H1 (cell line): ENCODE measurements at regions not wholly inside any gene's neighbourhood (a gene's known extent, or its start where the extent isn't known, plus 50 kb on each side); places are given as distances from the start of the nearest gene placed in this dataset.

Experiments
- CTCF ChIA-PET: fragments of 300-600 bp; sonication (Branson Sonifier 250); formaldehyde crosslinking; loops from one replicate; lab custom pipeline; 2021; ENCODE audit not compliant: partially characterized antibody; lab: Charles Lee
- POLR2A ChIA-PET: fragments of 300-600 bp; sonication (Branson Sonifier 250); formaldehyde crosslinking; loops from one replicate; lab custom pipeline; 2021; ENCODE audit warnings: inconsistent platforms; ENCODE audit not compliant: partially characterized antibody; lab: Charles Lee
- DNase-seq, 2 experiments: peaks; one replicate each; pipeline versions ENCODE4 v3.0.0 to v3.0.0-alpha.2; 2010 to 2022; ENCODE audit warnings: low spot score in 2 of 2, low read depth in 1 of 2, mixed read lengths in 1 of 2
- FAIRE-seq: peaks from 2 replicates; lab custom pipeline; 2011; peaks lifted over from hg19 to GRCh38; lab: Jason Lieb, UNC
- H2AFZ ChIP-seq: 2 replicates; pipeline ENCODE4 v1.8.1; 2012; ENCODE audit warnings: low read length, inconsistent platforms
- H2AK5ac ChIP-seq: 2 replicates; pipeline ENCODE4 v1.6.1; 2013; ENCODE audit warnings: low read depth, low read length
- H2BK120ac ChIP-seq: replicated peaks from 2 replicates; pipeline ENCODE3; 2013; ENCODE audit warnings: low read depth, low read length, inconsistent platforms
- H2BK12ac ChIP-seq: 2 replicates; pipeline ENCODE4 v1.6.1; 2013; ENCODE audit warnings: low read depth, low read length
- H2BK15ac ChIP-seq: 2 replicates; pipeline ENCODE4 v1.6.1; 2013; ENCODE audit warnings: low read length
- H2BK20ac ChIP-seq: 2 replicates; pipeline ENCODE4 v1.6.1; 2013; ENCODE audit warnings: low read length
- H2BK5ac ChIP-seq: 2 replicates; pipeline ENCODE4 v1.6.1; 2013; ENCODE audit warnings: low read depth, low read length
- H3K14ac ChIP-seq: 2 replicates; pipeline ENCODE4 v1.6.1; 2013; ENCODE audit warnings: inconsistent platforms; ENCODE audit not compliant: insufficient read length
- H3K18ac ChIP-seq: 2 replicates; pipeline ENCODE4 v1.6.1; 2013; ENCODE audit warnings: low read length; ENCODE audit errors: extremely low read depth
- H3K23ac ChIP-seq: 2 replicates; pipeline ENCODE4 v1.6.1; 2013; ENCODE audit warnings: inconsistent platforms; ENCODE audit not compliant: insufficient read length
- H3K23me2 ChIP-seq: 2 replicates; pipeline ENCODE4 v1.6.1; 2013; ENCODE audit warnings: low read depth, low read length
- H3K27ac ChIP-seq: 2 replicates; pipeline ENCODE4 v1.6.1; 2011; ENCODE audit warnings: low read depth, low read length, inconsistent platforms
- H3K27me3 ChIP-seq, 4 experiments: replicated peaks in 1 of 4; 1 replicate in 1 of 4; 2 replicates in 3 of 4; pipeline versions ENCODE4 v1.6.1 to v1.8.1; 2011 to 2013; ENCODE audit warnings: low read length in 3 of 4, mild to moderate bottlenecking in 3 of 4, inconsistent platforms in 2 of 4, mixed read lengths in 2 of 4, moderate library complexity in 1 of 4; ENCODE audit not compliant: control insufficient read depth in 3 of 4, insufficient read depth in 3 of 4; ENCODE audit errors: extremely low read depth in 1 of 4
- H3K36me3 ChIP-seq, 4 experiments: 2 replicates each; pipeline versions ENCODE4 v1.6.1 to v1.8.1; 2011 to 2013; ENCODE audit warnings: mild to moderate bottlenecking in 4 of 4, low read length in 3 of 4, moderate library complexity in 2 of 4, control low read depth in 1 of 4, inconsistent platforms in 1 of 4; ENCODE audit not compliant: insufficient read depth in 4 of 4, control insufficient read depth in 2 of 4
- H3K4ac ChIP-seq: replicated peaks from 2 replicates; pipeline ENCODE3; 2013; ENCODE audit warnings: low read length, low read depth, mixed read lengths, inconsistent platforms; ENCODE audit not compliant: insufficient read length
- H3K4me1 ChIP-seq, 4 experiments: replicated peaks in 1 of 4; 1 replicate in 1 of 4; 2 replicates in 3 of 4; pipeline versions ENCODE4 v1.6.1 to v1.8.1; 2011 to 2013; ENCODE audit warnings: low read length in 3 of 4, inconsistent platforms in 2 of 4, mixed read lengths in 1 of 4; ENCODE audit not compliant: insufficient read depth in 4 of 4, control insufficient read depth in 3 of 4
- H3K4me2 ChIP-seq, 2 experiments: 2 replicates each; pipeline versions ENCODE4 v1.6.1 to v1.8.1; 2011 to 2013; ENCODE audit warnings: low read depth in 2 of 2, low read length in 2 of 2, control low read depth in 1 of 2, inconsistent platforms in 1 of 2, mild to moderate bottlenecking in 1 of 2; ENCODE audit not compliant: insufficient read depth in 1 of 2
- H3K4me3 ChIP-seq, 4 experiments: fragments of 200-600, 300-600 bp in 1 of 4; sonication (generic), shearing (Covaris generic), sonication (Bioruptor Twin) in 1 of 4; 2 replicates each; pipeline versions ENCODE4 v1.5.1 to v1.8.1; 2011 to 2016; ENCODE audit warnings: low read length in 4 of 4, low read depth in 3 of 4, control low read depth in 2 of 4, inconsistent platforms in 2 of 4, mild to moderate bottlenecking in 2 of 4, mixed read lengths in 1 of 4, moderate library complexity in 1 of 4; ENCODE audit not compliant: insufficient read depth in 2 of 4; ENCODE audit errors: extremely low read depth in 1 of 4
- H3K56ac ChIP-seq: replicated peaks from 2 replicates; pipeline ENCODE3; 2013; ENCODE audit warnings: low read depth, mild to moderate bottlenecking, mixed read lengths, low read length, inconsistent platforms; ENCODE audit not compliant: insufficient read length
- H3K79me1 ChIP-seq: 2 replicates; pipeline ENCODE4 v1.6.1; 2013; ENCODE audit warnings: low read depth, low read length, control low read depth
- H3K79me2 ChIP-seq, 2 experiments: 2 replicates each; pipeline versions ENCODE4 v1.6.1 to v1.8.1; 2012 to 2013; ENCODE audit warnings: low read length in 2 of 2, mild to moderate bottlenecking in 2 of 2, inconsistent platforms in 1 of 2; ENCODE audit not compliant: insufficient read depth in 2 of 2, control insufficient read depth in 1 of 2
- H3K9ac ChIP-seq, 4 experiments: replicated peaks in 1 of 4; 1 replicate in 1 of 4; 2 replicates in 3 of 4; pipeline versions ENCODE4 v1.6.1 to v1.8.1; 2011 to 2013; ENCODE audit warnings: low read depth in 3 of 4, low read length in 3 of 4, control low read depth in 2 of 4, mild to moderate bottlenecking in 2 of 4, moderate library complexity in 2 of 4, inconsistent platforms in 1 of 4; ENCODE audit errors: extremely low read depth in 1 of 4
- H3K9me3 ChIP-seq, 2 experiments: 2 replicates each; pipeline versions ENCODE4 v1.6.1 to v1.8.1; 2012 to 2013; ENCODE audit warnings: mild to moderate bottlenecking in 2 of 2, moderate library complexity in 2 of 2, control low read depth in 1 of 2, inconsistent platforms in 1 of 2, low read depth in 1 of 2, low read length in 1 of 2, mixed read lengths in 1 of 2; ENCODE audit not compliant: insufficient read depth in 2 of 2
- H4K20me1 ChIP-seq, 2 experiments: replicated peaks in 1 of 2; 2 replicates each; pipeline versions ENCODE3 to v1.8.1; 2011 to 2013; ENCODE audit warnings: inconsistent platforms in 2 of 2, low read length in 2 of 2, mild to moderate bottlenecking in 1 of 2; ENCODE audit not compliant: insufficient read depth in 2 of 2, control insufficient read depth in 1 of 2
- H4K5ac ChIP-seq: 2 replicates; pipeline ENCODE4 v1.6.1; 2013; ENCODE audit warnings: low read length, low read depth, mixed read lengths, inconsistent platforms; ENCODE audit not compliant: insufficient read length
- H4K8ac ChIP-seq: 2 replicates; pipeline ENCODE4 v1.8.0; 2013; ENCODE audit warnings: mild to moderate bottlenecking, moderate library complexity, low read length, inconsistent platforms; ENCODE audit not compliant: insufficient read depth; ENCODE audit errors: extremely low read depth
- H4K91ac ChIP-seq: replicated peaks from 2 replicates; pipeline ENCODE3; 2013; ENCODE audit warnings: low read length, mixed read lengths, inconsistent platforms; ENCODE audit not compliant: insufficient read length
- CREB1 ChIP-seq: IDR thresholded peaks from 2 replicates; pipeline ENCODE4 v1.6.1; 2012; ENCODE audit warnings: inconsistent platforms
- CTCF ChIP-seq, 3 experiments: IDR thresholded peaks; 1 replicate in 2 of 3; 2 replicates in 1 of 3; pipeline versions ENCODE4 v1.5.1 to v1.6.1; 2011; ENCODE audit warnings: low read length in 3 of 3, mild to moderate bottlenecking in 3 of 3, inconsistent platforms in 2 of 3, low read depth in 1 of 3, moderate library complexity in 1 of 3; ENCODE audit not compliant: insufficient read depth in 1 of 3; ENCODE audit errors: control extremely low read depth in 1 of 3
- GABPA ChIP-seq: IDR thresholded peaks from 2 replicates; pipeline ENCODE4 v1.6.1; 2011; ENCODE audit warnings: mild to moderate bottlenecking, low read length, moderate library complexity, borderline replicate concordance; ENCODE audit not compliant: insufficient read depth
- KDM4A ChIP-seq: IDR thresholded peaks from one replicate; pipeline ENCODE4 v1.7.1; 2012; ENCODE audit warnings: low read depth, mild to moderate bottlenecking, moderate library complexity, low read length, inconsistent platforms; ENCODE audit not compliant: severe bottlenecking
- NRF1 ChIP-seq: IDR thresholded peaks from 2 replicates; pipeline ENCODE4 v1.6.1; 2011; ENCODE audit warnings: mild to moderate bottlenecking, low read depth, low read length, improper control_type of control experiment
- PHF8 ChIP-seq: fragments of 200-600 bp; sonication (generic); conservative IDR thresholded peaks from 2 replicates; pipeline ENCODE4 v1.7.1; 2012; ENCODE audit warnings: low read depth, mild to moderate bottlenecking, inconsistent platforms, low read length, moderate library complexity
- POU5F1 ChIP-seq: IDR thresholded peaks from 2 replicates; pipeline ENCODE4 v1.6.1; 2011; ENCODE audit warnings: low read depth, mild to moderate bottlenecking, low read length, moderate library complexity
- SIRT6 ChIP-seq: IDR thresholded peaks from one replicate; pipeline ENCODE4 v1.7.1; 2012; ENCODE audit warnings: low read length, inconsistent platforms
- SRF ChIP-seq: IDR thresholded peaks from 2 replicates; pipeline ENCODE4 v1.6.1; 2011; ENCODE audit warnings: mild to moderate bottlenecking, low read depth, low read length, moderate library complexity
- TEAD4 ChIP-seq: IDR thresholded peaks from 2 replicates; pipeline ENCODE4 v1.6.1; 2012; ENCODE audit warnings: low read depth, low read length, inconsistent platforms, mixed read lengths
- WGBS, 2 experiments: shearing (Covaris generic) in 1 of 2; methylation state at CpG; one replicate each; pipeline versions ENCODE4 v1.1.6 to v1.1.7; 2013 to 2015; ENCODE audit warnings: low lambda C conversion rate in 2 of 2, mixed read lengths in 2 of 2, inconsistent platforms in 1 of 2, low coverage in 1 of 2, missing lambda C conversion rate in 1 of 2; ENCODE audit not compliant: insufficient replicate concordance in 2 of 2, insufficient coverage in 1 of 2, insufficient read length in 1 of 2; ENCODE audit errors: extremely low coverage in 1 of 2, missing lambda C conversion rate in 1 of 2; 5-methylcytosine and 5-hydroxymethylcytosine counted together

- Histone ChIP-seq H3K9me3 (no peaks in the 10 kb centered on the region), H3K18ac (peak overlapping the region; percentile 41), H3K36me3 (peaks cover 0 to 5% (median 0%) of the 10 kb centered on the region in 4 experiments; a peak in 1 of 8 replicates), H3K23ac (no peak overlapping the region), H3K14ac (no peak overlapping the region), H3K4ac (no peak overlapping the region), H3K9ac (no peak overlapping the region; a peak in 1 of 7 replicates), H3K23me2 (peaks cover 2% of the 10 kb centered on the region; the same call in 1 of the 2 replicates), H3K27me3 (no peaks in the 10 kb centered on the region), H2BK15ac (no peak overlapping the region), H4K20me1 (no peaks in the 10 kb centered on the region), H3K27ac (no peak overlapping the region), H2AK5ac (0 out of 2 replicates have a peak overlapping the region, but pooled peaks have one; percentile 61), H3K79me2 (peaks cover 34 to 92% of the 10 kb centered on the region in 2 experiments), H2AFZ (no peak overlapping the region), H2BK20ac (no peak overlapping the region), H3K56ac (no peak overlapping the region), H4K5ac (peak overlapping the region; percentile 27), H2BK120ac (peak overlapping the region; percentile 63), H2BK5ac (peak overlapping the region; percentile 82), H4K91ac (peak overlapping the region; percentile 50), H3K79me1 (peaks cover 8% of the 10 kb centered on the region; the same call in 1 of the 2 replicates), H2BK12ac (peak overlapping the region; percentile 86; the same call in 1 of the 2 replicates), H3K4me2 (peak overlapping the region; percentile 14 to 97; a peak in 2 of 4 replicates), H3K4me1 (peaks cover 2 to 23% (median 15%) of the 10 kb centered on the region in 4 experiments; a peak in 6 of 7 replicates), H4K8ac (no peak overlapping the region), H3K4me3 (peak overlapping the region in 1 of 4 experiments; percentile 94; a peak in 1 of 8 replicates)
- 72% methylated on average over 4 of the region's 4 CpGs; no CpG with 5 or more reads in 1 of the 2 experiments for WGBS, 2 experiments
- FAIRE-seq (no peak), DNase-seq (no peak)
- CTCF ChIA-PET: interaction anchor here (1.1 kb wide), 1 partner anchor 306 kb away, joined by 4 read pairs; no protein-coding TSS in a partner anchor
- POLR2A ChIA-PET: interaction anchor here (1.2 kb wide), 1 partner anchor 10 kb away, joined by 3 read pairs; no protein-coding TSS in a partner anchor
- TF ChIP-seq POU5F1 (no peak), PHF8 (no peak), CREB1 (no peak), SRF (no peak), TEAD4 (no peak), SIRT6 (no peak), GABPA (no peak), NRF1 (no peak), KDM4A (no peak), CTCF (IDR thresholded peaks at IDR 0.05; ENCODE audit: control extremely low read depth in 1 of 3, insufficient read depth in 1 of 3, low read depth in 1 of 3, low read length in 3 of 3) (no peak)
Measured at GRCh38 chr14:89614009-89614691, 197.1 kb upstream of the FOXN3 start.
